Transverse colon (tissue), 4 donors: ENCODE measurements at regions not wholly inside any gene's neighbourhood (a gene's known extent, or its start where the extent isn't known, plus 50 kb on each side); places are given as distances from the start of the nearest gene placed in this dataset.
A peak's percentile ranks its signal among the peaks of the same experiment; 100 is the strongest.
"Not testable (repeated sequence)": the region's sequence is repeated elsewhere in the genome, so short reads cannot be mapped to it uniquely, and the experiment has no call there.

ENCODE experiments used
- DNase-seq: peaks from one replicate; pipeline ENCODE4 v3.0.0-alpha.2; 2019
- H3K27ac ChIP-seq, 4 donors: fragments of 200-600 bp; sonication (generic); 2 replicates each; pipeline ENCODE4 v1.5.1; 2016 to 2018; ENCODE audit warnings: inconsistent platforms in 4 of 4
- H3K27me3 ChIP-seq: fragments of 200-600 bp; sonication (generic); 2 replicates; pipeline ENCODE4 v1.5.1; 2017; ENCODE audit warnings: inconsistent platforms
- H3K36me3 ChIP-seq, 4 donors: fragments of 200-600 bp; sonication (generic); 2 replicates each; pipeline ENCODE4 v1.5.1; 2017 to 2019; ENCODE audit warnings: inconsistent platforms in 4 of 4
- H3K4me1 ChIP-seq, 4 donors: fragments of 200-600 bp; sonication (generic); 2 replicates each; pipeline ENCODE4 v1.5.1; 2017 to 2020; ENCODE audit warnings: inconsistent platforms in 4 of 4
- H3K4me3 ChIP-seq, 4 donors: fragments of 200-600 bp; sonication (generic); 1 replicate in 1 of 4; 2 replicates in 3 of 4; pipeline versions ENCODE4 v1.5.1 to v1.6.1; 2017 to 2019; ENCODE audit warnings: inconsistent platforms in 4 of 4
- H3K9me3 ChIP-seq, 2 donors: fragments of 200-600 bp; sonication (generic); 2 replicates each; pipeline ENCODE4 v1.5.1; 2017 to 2019; ENCODE audit warnings: inconsistent platforms in 2 of 2
- EP300 ChIP-seq: sonication (generic); formaldehyde crosslinking; IDR thresholded peaks from one replicate; pipeline ENCODE4 v1.6.1; 2017; ENCODE audit warnings: antibody characterized with exemption, low read depth
- POLR2A ChIP-seq: fragments of 450-650 bp; IDR thresholded peaks from one replicate; pipeline ENCODE4 v1.6.1; 2016; ENCODE audit warnings: antibody characterized with exemption, mild to moderate bottlenecking, moderate library complexity
- POLR2AphosphoS5 ChIP-seq, 3 donors: sonication (generic); formaldehyde crosslinking; IDR thresholded peaks; one replicate each; pipeline ENCODE4 v1.6.1; 2016; ENCODE audit warnings: antibody characterized with exemption in 3 of 3
- WGBS, 2 donors: methylation state at CpG; one replicate each; pipeline ENCODE4 v1.1.5; 2018; ENCODE audit warnings: low coverage in 1 of 2; 5-methylcytosine and 5-hydroxymethylcytosine counted together
- in situ Hi-C, 4 donors: fragments of 200-750 bp; cut with MboI; loops; one replicate each; pipeline versions ENCODE4 v1.15.0 to v1.15.1; 2017; ENCODE audit warnings: low sequenced_read_pairs in 3 of 4, low pct_ligation_motif_present in 1 of 4, low pct_unique_long_range_greater_than_20kb in 1 of 4
- intact Hi-C: fragments of 100-400 bp; cut with DNase I; formaldehyde crosslinking; loops from one replicate; pipeline ENCODE4 v1.15.1; 2023; ENCODE audit warnings: low total_unique reads
- TF ChIP-seq, protein P1 (sequence below), 5 experiments: fragments of 200-600 bp in 3 of 5; fragments of 450-650 bp in 2 of 5; sonication (generic) in 3 of 5; IDR thresholded peaks; 1 replicate in 2 of 5; 2 replicates in 3 of 5; pipeline ENCODE4 v1.5.1; 2016 to 2017; ENCODE audit warnings: antibody characterized with exemption in 5 of 5, inconsistent platforms in 3 of 5, mild to moderate bottlenecking in 2 of 5, moderate library complexity in 1 of 5

DNA sequence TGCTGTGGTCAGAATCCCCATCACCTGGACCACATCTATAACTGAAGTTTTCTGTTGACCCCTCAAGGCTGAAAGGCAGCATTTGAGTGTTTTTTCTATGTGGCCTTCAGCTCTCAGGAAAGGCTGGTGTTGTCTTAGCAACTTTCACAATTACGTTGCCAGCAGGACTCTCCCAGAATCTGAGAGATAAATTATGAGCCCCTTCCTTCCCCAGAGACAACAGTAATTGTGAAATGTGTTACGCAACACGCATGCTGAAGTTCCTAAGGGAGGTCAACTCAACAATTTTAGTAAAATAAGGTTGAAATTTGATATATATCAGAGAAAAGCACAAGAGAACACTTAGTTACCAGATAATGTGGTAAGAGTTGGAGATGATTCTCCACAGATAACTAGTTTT, 216.5 kb upstream of the SLC8A1 start:
- 57 to 80% methylated on average over 2 to 3 of the region's 3 CpGs for WGBS, 2 donors
- no peaks in the 10 kb centered on the region for H3K9me3 ChIP-seq
- TF ChIP-seq, protein P1, sequence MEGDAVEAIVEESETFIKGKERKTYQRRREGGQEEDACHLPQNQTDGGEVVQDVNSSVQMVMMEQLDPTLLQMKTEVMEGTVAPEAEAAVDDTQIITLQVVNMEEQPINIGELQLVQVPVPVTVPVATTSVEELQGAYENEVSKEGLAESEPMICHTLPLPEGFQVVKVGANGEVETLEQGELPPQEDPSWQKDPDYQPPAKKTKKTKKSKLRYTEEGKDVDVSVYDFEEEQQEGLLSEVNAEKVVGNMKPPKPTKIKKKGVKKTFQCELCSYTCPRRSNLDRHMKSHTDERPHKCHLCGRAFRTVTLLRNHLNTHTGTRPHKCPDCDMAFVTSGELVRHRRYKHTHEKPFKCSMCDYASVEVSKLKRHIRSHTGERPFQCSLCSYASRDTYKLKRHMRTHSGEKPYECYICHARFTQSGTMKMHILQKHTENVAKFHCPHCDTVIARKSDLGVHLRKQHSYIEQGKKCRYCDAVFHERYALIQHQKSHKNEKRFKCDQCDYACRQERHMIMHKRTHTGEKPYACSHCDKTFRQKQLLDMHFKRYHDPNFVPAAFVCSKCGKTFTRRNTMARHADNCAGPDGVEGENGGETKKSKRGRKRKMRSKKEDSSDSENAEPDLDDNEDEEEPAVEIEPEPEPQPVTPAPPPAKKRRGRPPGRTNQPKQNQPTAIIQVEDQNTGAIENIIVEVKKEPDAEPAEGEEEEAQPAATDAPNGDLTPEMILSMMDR (IDR thresholded peaks at IDR 0.05): no peak
- TF ChIP-seq POLR2A (no peak), POLR2AphosphoS5 (IDR thresholded peaks at IDR 0.05) (peak in 2 of 3 donors; percentile 12 to 64), EP300 (no peak)
- no peak for DNase-seq
- no peak overlapping the region for H3K4me3 ChIP-seq
- peak overlapping the region; percentile 5 to 70 (median 34) for H3K27ac ChIP-seq
- intact Hi-C loops (no loop called here), in situ Hi-C loops (no loop called here)
- no peaks in the 10 kb centered on the region for H3K27me3 ChIP-seq
- H3K36me3 ChIP-seq: no peaks in the 10 kb centered on the region
- no peaks in the 10 kb centered on the region for H3K4me1 ChIP-seq

DNA sequence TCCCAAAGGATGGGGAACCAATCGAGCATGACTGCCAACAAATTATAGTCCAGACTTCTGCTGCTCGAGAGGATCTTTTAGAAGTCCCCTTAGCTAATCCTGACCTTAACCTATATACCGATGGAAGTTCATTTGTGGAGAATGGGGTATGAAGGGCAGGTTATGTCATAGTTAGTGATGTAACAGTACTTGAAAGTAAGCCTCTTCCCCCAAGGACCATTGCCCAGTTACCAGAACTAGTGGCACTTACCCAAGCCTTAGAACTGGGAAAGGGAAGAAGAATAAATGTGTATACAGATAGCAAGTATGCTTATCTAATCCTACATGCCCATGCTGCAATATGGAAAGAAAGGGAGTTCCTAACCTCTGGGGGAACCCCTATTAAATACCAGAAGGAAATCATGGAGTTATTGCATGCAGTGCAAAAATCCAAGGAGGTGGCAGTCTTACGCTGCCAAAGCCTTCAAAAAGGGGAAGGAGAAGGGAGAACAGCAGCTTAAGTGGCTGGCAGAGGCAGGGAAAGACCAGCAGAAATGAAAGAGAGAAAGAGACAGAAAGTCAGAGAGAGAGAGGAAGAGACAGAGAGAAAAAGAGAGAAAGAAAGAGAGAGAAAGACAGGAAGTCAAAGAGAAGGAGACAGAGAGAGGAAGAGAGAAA, 224.4 kb upstream of the SLC8A1 start:
- WGBS, 2 donors: 61 to 100% methylated on average over 1 to 4 of the region's 4 CpGs
- H3K4me3 ChIP-seq, DNase-seq, in situ Hi-C loops, intact Hi-C loops, H3K36me3 ChIP-seq, H3K27ac ChIP-seq, H3K27me3 ChIP-seq, H3K4me1 ChIP-seq, H3K9me3 ChIP-seq: not testable (repeated sequence)

DNA sequence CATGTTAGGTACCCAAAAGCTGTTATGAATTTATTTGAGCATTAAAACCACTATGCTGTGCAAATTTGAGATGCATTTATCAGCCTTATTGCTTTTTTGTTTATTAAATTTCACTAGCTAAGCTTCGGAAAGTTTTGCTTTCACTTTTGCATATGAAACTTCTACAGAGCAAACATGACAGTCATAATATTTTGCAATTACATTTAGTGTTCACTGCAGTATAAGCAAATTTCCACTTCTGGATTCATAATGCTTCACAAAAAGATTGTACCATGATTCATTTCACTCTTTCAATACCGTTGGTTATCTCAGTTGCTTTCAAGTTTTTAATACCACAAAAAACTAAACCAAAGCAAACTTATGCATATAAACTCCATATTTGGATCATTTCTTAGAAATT, 228.7 kb upstream of the SLC8A1 start:
- in situ Hi-C loops: no loop called here
- Histone ChIP-seq H3K27me3 (no peaks in the 10 kb centered on the region), H3K9me3 (no peaks in the 10 kb centered on the region), H3K4me3 (peak overlapping the region in 1 of 4 donors; percentile 9), H3K36me3 (no peaks in the 10 kb centered on the region), H3K27ac (peak overlapping the region in 2 of 4 donors; percentile 13 to 14), H3K4me1 (no peaks in the 10 kb centered on the region)
- no peak for DNase-seq
- WGBS, 2 donors: 5 to 14% methylated on average over 2 of the region's 2 CpGs
- no peak for TF ChIP-seq POLR2AphosphoS5 (IDR thresholded peaks at IDR 0.05)
- TF ChIP-seq, protein P1 (IDR thresholded peaks at IDR 0.05): no peak
- TF ChIP-seq POLR2A: no peak
- TF ChIP-seq EP300: no peak
- intact Hi-C loops: no loop called here

DNA sequence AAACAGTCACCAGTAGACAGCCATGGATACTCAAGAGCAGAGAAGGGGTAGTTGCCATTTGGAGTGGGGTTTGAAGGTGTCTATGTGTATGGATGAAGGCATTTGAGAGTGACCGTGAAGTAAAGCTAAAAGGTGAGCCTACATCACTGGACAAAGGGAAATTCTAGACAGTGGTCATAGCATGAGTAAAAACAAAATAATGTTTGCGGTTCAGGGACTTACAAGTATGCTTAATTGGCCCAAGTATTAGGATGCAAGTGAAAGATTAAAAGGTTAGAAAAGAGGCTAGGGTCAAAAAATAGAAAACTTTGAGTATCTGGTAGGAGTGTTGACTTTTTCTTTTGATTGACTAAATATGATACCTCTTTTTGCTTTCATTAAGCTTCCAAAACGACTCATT, 238.1 kb upstream of the SLC8A1 start:
- no peaks in the 10 kb centered on the region for H3K27me3 ChIP-seq
- WGBS, 2 donors: 78 to 81% methylated on average over 3 of the region's 3 CpGs
- no peaks in the 10 kb centered on the region for H3K36me3 ChIP-seq
- no peak for DNase-seq
- H3K4me3 ChIP-seq: no peak overlapping the region
- in situ Hi-C loops (no loop called here), intact Hi-C loops (no loop called here)
- H3K27ac ChIP-seq: no peak overlapping the region
- no peaks in the 10 kb centered on the region for H3K4me1 ChIP-seq
- H3K9me3 ChIP-seq: no peaks in the 10 kb centered on the region
- TF ChIP-seq POLR2A: no peak
- TF ChIP-seq, protein P1 (IDR thresholded peaks at IDR 0.05): no peak
- no peak for TF ChIP-seq EP300
- no peak for TF ChIP-seq POLR2AphosphoS5 (IDR thresholded peaks at IDR 0.05)

DNA sequence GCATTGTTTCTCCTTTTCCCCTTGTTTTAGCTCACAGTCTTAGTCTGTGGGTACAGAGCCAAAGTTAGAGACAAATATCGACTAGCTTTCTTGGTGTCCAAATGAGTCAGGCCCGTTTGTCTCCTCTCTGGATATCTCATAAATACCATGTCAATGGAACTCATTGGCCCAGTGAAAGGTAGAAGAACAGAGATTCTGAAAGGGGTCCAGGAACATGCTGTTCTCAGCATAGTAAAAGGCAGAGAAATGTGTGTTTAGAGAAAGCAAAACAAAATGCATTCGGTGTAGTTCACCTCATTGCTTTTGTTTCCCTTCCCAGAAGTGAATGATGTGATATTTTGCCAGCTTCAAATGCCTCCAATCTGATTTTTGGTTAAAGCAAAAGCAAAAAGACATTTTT, 238.6 kb upstream of the SLC8A1 start:
- 59 to 68% methylated on average over 3 of the region's 3 CpGs for WGBS, 2 donors
- no peak overlapping the region for H3K4me3 ChIP-seq
- intact Hi-C loops (no loop called here), in situ Hi-C loops (no loop called here)
- no peaks in the 10 kb centered on the region for H3K27me3 ChIP-seq
- H3K27ac ChIP-seq: no peak overlapping the region
- TF ChIP-seq, protein P1 (IDR thresholded peaks at IDR 0.05): no peak
- no peak for TF ChIP-seq POLR2A
- no peak for TF ChIP-seq EP300
- no peak for TF ChIP-seq POLR2AphosphoS5 (IDR thresholded peaks at IDR 0.05)
- no peaks in the 10 kb centered on the region for H3K4me1 ChIP-seq
- DNase-seq: no peak
- H3K9me3 ChIP-seq: no peaks in the 10 kb centered on the region
- no peaks in the 10 kb centered on the region for H3K36me3 ChIP-seq
